ENCODE measurements at regions not wholly inside any gene's neighbourhood (a gene's known extent, or its start where the extent isn't known, plus 50 kb on each side); places are given as distances from the start of the nearest gene placed in this dataset.

GRCh38 chr13:52961256-52961910, 67.2 kb upstream of the OLFM4 start:
- no peak overlapping the region for H3K4me3 ChIP-seq
- no peaks in the 10 kb centered on the region for H3K4me1 ChIP-seq
- H3K27ac ChIP-seq = no peak overlapping the region
- no peak for TF ChIP-seq CTCF (IDR thresholded peaks at IDR 0.05)
- no peak for DNase-seq (ENCODE audit: low spot score)
- no peaks in the 10 kb centered on the region for H3K27me3 ChIP-seq
- H3K36me3 ChIP-seq = no peaks in the 10 kb centered on the region
- H3K9me3 ChIP-seq = no peaks in the 10 kb centered on the region

GRCh38 chr13:52955472-52955874, 73.1 kb upstream of the OLFM4 start:
- Histone ChIP-seq H3K4me3 (no peak overlapping the region), H3K27me3 (no peaks in the 10 kb centered on the region), H3K4me1 (no peaks in the 10 kb centered on the region), H3K27ac (no peak overlapping the region), H3K36me3 (no peaks in the 10 kb centered on the region), H3K9me3 (no peaks in the 10 kb centered on the region)
- DNase-seq (ENCODE audit: low spot score) = no peak
- no peak for TF ChIP-seq CTCF (IDR thresholded peaks at IDR 0.05)

GRCh38 chr13:52954838-52955237, 73.8 kb upstream of the OLFM4 start:
- Histone ChIP-seq H3K4me1 (no peaks in the 10 kb centered on the region), H3K27ac (no peak overlapping the region), H3K9me3 (no peaks in the 10 kb centered on the region), H3K36me3 (no peaks in the 10 kb centered on the region), H3K27me3 (no peaks in the 10 kb centered on the region), H3K4me3 (no peak overlapping the region)
- no peak for TF ChIP-seq CTCF (IDR thresholded peaks at IDR 0.05)
- no peak for DNase-seq (ENCODE audit: low spot score)

GRCh38 chr13:52950436-52950956, 78.1 kb upstream of the OLFM4 start:
- Histone ChIP-seq H3K27me3 (no peaks in the 10 kb centered on the region), H3K4me3 (no peak overlapping the region), H3K4me1 (no peaks in the 10 kb centered on the region), H3K36me3 (no peaks in the 10 kb centered on the region), H3K9me3 (no peaks in the 10 kb centered on the region), H3K27ac (no peak overlapping the region)
- no peak for TF ChIP-seq CTCF (IDR thresholded peaks at IDR 0.05)
- no peak for DNase-seq (ENCODE audit: low spot score)

- TF ChIP-seq CTCF (IDR thresholded peaks at IDR 0.05) = no peak
- Histone ChIP-seq H3K4me3 (no peak overlapping the region), H3K27ac (no peak overlapping the region), H3K9me3 (no peaks in the 10 kb centered on the region), H3K27me3 (no peaks in the 10 kb centered on the region), H3K36me3 (no peaks in the 10 kb centered on the region), H3K4me1 (no peaks in the 10 kb centered on the region)
- DNase-seq (ENCODE audit: low spot score) = no peak
Measured at GRCh38 chr13:52949742-52950141, 78.9 kb upstream of the OLFM4 start.

- Histone ChIP-seq H3K4me1 (no peaks in the 10 kb centered on the region), H3K36me3 (no peaks in the 10 kb centered on the region), H3K4me3 (no peak overlapping the region), H3K9me3 (no peaks in the 10 kb centered on the region), H3K27me3 (no peaks in the 10 kb centered on the region), H3K27ac (no peak overlapping the region)
- no peak for TF ChIP-seq CTCF (IDR thresholded peaks at IDR 0.05)
- DNase-seq (ENCODE audit: low spot score) = no peak
Measured at GRCh38 chr13:52949044-52949443, 79.6 kb upstream of the OLFM4 start.

All from right atrium auricular region (tissue), 2 donors.